ENCODE measurements at regions not wholly inside any gene's neighbourhood (a gene's known extent, or its start where the extent isn't known, plus 50 kb on each side); places are given as distances from the start of the nearest gene placed in this dataset.

GRCh38 chr11:104565583-104565961, 332.7 kb downstream of the CASP12 start:
- WGBS (ENCODE audit: insufficient coverage) = no CpG with 5 or more reads among the region's 1 CpG
- H2AFZ ChIP-seq (ENCODE audit: insufficient read depth, low read depth, low read length, poor library complexity, severe bottlenecking) = no peak overlapping the region
- H3K4me1 Mint-ChIP-seq = no peaks in the 10 kb centered on the region
- no peaks in the 10 kb centered on the region for H3K36me3 Mint-ChIP-seq
- H3K4me2 ChIP-seq (replicated peaks; ENCODE audit: extremely low read depth, low read length, poor library complexity, severe bottlenecking) = no peak overlapping the region
- peaks cover 0 to 4% of the 10 kb centered on the region in 2 donors for H3K27me3 ChIP-seq (ENCODE audit: control insufficient read depth in 2 of 2, insufficient read depth in 2 of 2, low read length in 2 of 2)
- intact Hi-C loops (cut with micrococcal nuclease) = no loop called here
- H3K9ac ChIP-seq (ENCODE audit: insufficient read depth, low read length, poor library complexity, severe bottlenecking) = no peak overlapping the region
- no peak overlapping the region for H3K27ac Mint-ChIP-seq
- H3K27me3 Mint-ChIP-seq (ENCODE audit: low read depth in 3 of 3) = peaks cover 0 to 1% (median 0%) of the 10 kb centered on the region in 3 donors
- no peak overlapping the region for H3K4me3 ChIP-seq (replicated peaks in 1 of 3; ENCODE audit: low read depth in 2 of 3, low read length in 3 of 3)
- no peak for TF ChIP-seq CTCF (IDR thresholded peaks at IDR 0.05)
- H3K9me3 ChIP-seq (replicated peaks in 1 of 2; ENCODE audit: control insufficient read depth in 1 of 2, insufficient read depth in 1 of 2, low read length in 2 of 2) = peaks cover 0 to 12% of the 10 kb centered on the region in 2 donors
- no peaks in the 10 kb centered on the region for H3K4me1 ChIP-seq (ENCODE audit: control insufficient read depth in 1 of 2, insufficient read depth in 2 of 2, low read length in 2 of 2)
- no peak overlapping the region for H3K4me3 Mint-ChIP-seq
- no peak overlapping the region for H3K27ac ChIP-seq (ENCODE audit: low read depth in 1 of 2, low read length in 2 of 2)
- H4K20me1 ChIP-seq (ENCODE audit: insufficient read depth, low read length) = no peaks in the 10 kb centered on the region
- no peaks in the 10 kb centered on the region for H3K79me2 ChIP-seq (ENCODE audit: insufficient read depth, low read length)
- H3K36me3 ChIP-seq (replicated peaks in 1 of 2; ENCODE audit: control insufficient read depth in 1 of 2, insufficient read depth in 2 of 2, low read length in 2 of 2) = no peaks in the 10 kb centered on the region
- H3K9me3 Mint-ChIP-seq = peaks cover 8 to 20% (median 12%) of the 10 kb centered on the region in 7 donors
- no peak for DNase-seq

GRCh38 chr11:104564921-104565582, 333.2 kb downstream of the CASP12 start:
- Histone ChIP-seq H3K27ac (ENCODE audit: low read depth in 1 of 2, low read length in 2 of 2) (no peak overlapping the region), H3K4me3 (replicated peaks in 1 of 3; ENCODE audit: low read depth in 2 of 3, low read length in 3 of 3) (no peak overlapping the region), H3K27me3 (ENCODE audit: control insufficient read depth in 2 of 2, insufficient read depth in 2 of 2, low read length in 2 of 2) (peaks cover 0 to 4% of the 10 kb centered on the region in 2 donors), H3K4me1 (ENCODE audit: control insufficient read depth in 1 of 2, insufficient read depth in 2 of 2, low read length in 2 of 2) (no peaks in the 10 kb centered on the region), H3K9me3 (replicated peaks in 1 of 2; ENCODE audit: control insufficient read depth in 1 of 2, insufficient read depth in 1 of 2, low read length in 2 of 2) (peaks cover 0 to 12% of the 10 kb centered on the region in 2 donors), H3K4me2 (replicated peaks; ENCODE audit: extremely low read depth, low read length, poor library complexity, severe bottlenecking) (no peak overlapping the region), H4K20me1 (ENCODE audit: insufficient read depth, low read length) (no peaks in the 10 kb centered on the region), H3K79me2 (ENCODE audit: insufficient read depth, low read length) (no peaks in the 10 kb centered on the region), H3K9ac (ENCODE audit: insufficient read depth, low read length, poor library complexity, severe bottlenecking) (no peak overlapping the region), H2AFZ (ENCODE audit: insufficient read depth, low read depth, low read length, poor library complexity, severe bottlenecking) (no peak overlapping the region), H3K36me3 (replicated peaks in 1 of 2; ENCODE audit: control insufficient read depth in 1 of 2, insufficient read depth in 2 of 2, low read length in 2 of 2) (no peaks in the 10 kb centered on the region)
- Mint-ChIP-seq H3K9me3 (peaks cover 8 to 20% (median 11%) of the 10 kb centered on the region in 7 donors), H3K4me1 (no peaks in the 10 kb centered on the region), H3K36me3 (no peaks in the 10 kb centered on the region), H3K27me3 (ENCODE audit: low read depth in 3 of 3) (peaks cover 0 to 1% (median 0%) of the 10 kb centered on the region in 3 donors), H3K4me3 (no peak overlapping the region), H3K27ac (no peak overlapping the region)
- TF ChIP-seq CTCF (IDR thresholded peaks at IDR 0.05) = no peak
- no peak for DNase-seq
- intact Hi-C loops (cut with micrococcal nuclease) = no loop called here
- WGBS (ENCODE audit: insufficient coverage) = 97% methylated on average over 27 of the region's 35 CpGs

All from CD14-positive monocyte (primary cell).